ENCODE measurements at regions not wholly inside any gene's neighbourhood (a gene's known extent, or its start where the extent isn't known, plus 50 kb on each side); places are given as distances from the start of the nearest gene placed in this dataset.

- TF ChIP-seq, protein P1, sequence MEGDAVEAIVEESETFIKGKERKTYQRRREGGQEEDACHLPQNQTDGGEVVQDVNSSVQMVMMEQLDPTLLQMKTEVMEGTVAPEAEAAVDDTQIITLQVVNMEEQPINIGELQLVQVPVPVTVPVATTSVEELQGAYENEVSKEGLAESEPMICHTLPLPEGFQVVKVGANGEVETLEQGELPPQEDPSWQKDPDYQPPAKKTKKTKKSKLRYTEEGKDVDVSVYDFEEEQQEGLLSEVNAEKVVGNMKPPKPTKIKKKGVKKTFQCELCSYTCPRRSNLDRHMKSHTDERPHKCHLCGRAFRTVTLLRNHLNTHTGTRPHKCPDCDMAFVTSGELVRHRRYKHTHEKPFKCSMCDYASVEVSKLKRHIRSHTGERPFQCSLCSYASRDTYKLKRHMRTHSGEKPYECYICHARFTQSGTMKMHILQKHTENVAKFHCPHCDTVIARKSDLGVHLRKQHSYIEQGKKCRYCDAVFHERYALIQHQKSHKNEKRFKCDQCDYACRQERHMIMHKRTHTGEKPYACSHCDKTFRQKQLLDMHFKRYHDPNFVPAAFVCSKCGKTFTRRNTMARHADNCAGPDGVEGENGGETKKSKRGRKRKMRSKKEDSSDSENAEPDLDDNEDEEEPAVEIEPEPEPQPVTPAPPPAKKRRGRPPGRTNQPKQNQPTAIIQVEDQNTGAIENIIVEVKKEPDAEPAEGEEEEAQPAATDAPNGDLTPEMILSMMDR (IDR thresholded peaks at IDR 0.05; ENCODE audit: low read depth, low read length), result no peak
- no peak for DNase-seq (ENCODE audit: extremely low read depth, low read depth)
These were observed 80.9 kb downstream of the FAM76B start for GRCh38 chr11:95708681-95709080.

DNA sequence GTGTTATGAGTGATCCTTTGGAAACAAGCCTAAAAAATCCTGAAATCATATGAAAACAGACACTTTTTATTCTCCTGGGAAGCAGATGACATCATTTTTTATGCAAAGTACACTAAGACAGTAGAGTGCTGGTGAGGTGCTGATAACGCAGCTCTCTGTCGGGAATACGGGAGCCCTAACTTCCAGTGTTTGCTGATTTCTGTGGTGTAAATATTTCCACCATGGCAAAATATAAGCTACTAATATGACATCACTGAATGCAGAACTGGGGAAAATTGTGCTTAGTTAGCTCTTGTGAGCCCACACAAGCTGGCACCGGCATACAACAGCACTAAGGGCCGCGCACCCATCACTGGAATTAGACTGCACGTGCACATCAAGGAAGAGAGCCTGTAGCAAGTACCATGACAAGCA is 82.6 kb downstream of the FAM76B start:
- no peak for DNase-seq (ENCODE audit: extremely low read depth, low read depth)
- TF ChIP-seq, protein P1 (IDR thresholded peaks at IDR 0.05; ENCODE audit: low read depth, low read length), result no peak

DNA sequence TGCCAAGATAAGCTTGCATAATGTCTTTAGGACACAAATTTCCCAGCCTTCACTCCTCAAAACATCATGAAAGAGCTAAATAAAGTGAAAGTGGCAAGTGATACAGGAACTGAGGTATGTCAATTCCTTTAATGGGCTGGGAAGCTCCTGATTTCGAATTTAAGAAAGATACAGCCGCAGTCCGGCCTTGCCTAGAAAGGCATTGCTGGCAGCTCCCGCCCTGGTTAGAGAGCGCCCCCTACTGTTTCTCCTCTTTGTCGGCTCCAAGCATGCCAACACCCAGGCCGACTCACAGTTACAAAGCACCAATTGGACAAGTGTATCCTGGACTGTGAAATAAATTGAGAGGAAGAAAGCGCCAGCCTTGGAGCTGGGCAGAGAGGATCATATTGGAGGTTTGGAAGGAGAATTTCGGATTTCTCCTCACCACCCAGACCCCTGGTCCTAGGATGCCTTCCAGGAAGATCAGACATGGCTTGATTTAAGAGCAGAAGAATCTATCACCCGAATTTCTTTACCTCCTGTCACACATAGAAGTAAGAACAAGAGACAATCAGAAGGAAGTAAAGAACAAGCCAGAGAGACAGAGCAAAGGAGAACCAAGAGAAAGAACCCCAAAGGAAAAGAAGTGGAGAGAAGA is 84.0 kb downstream of the FAM76B start:
- DNase-seq (ENCODE audit: extremely low read depth, low read depth), result peak; percentile 76
- TF ChIP-seq, protein P1 (IDR thresholded peaks at IDR 0.05; ENCODE audit: low read depth, low read length), result peak; percentile 98

- DNase-seq (ENCODE audit: extremely low read depth, low read depth), result no peak
- TF ChIP-seq, protein P1 (IDR thresholded peaks at IDR 0.05; ENCODE audit: low read depth, low read length), result no peak
These were observed 84.7 kb downstream of the FAM76B start for GRCh38 chr11:95704865-95705264.

DNA sequence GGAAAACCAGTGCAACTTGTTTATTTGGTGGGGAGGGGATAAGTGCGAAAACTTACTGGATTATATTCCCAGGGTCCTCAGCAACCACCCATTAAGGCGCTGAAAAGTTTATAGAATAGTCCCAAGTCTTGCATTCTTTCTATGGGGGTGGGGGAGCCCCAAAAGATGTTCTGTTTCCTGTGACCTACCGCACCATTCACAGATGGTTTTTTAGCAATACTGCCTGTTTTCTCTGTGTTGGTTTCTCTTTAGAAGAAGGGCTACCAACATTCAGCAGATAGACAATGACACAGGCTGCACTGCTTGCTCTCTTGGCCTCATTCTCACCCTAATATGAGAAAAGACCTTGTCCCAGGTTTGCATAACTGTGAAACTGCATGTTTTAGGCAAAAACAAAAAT is 86.5 kb downstream of the FAM76B start:
- DNase-seq (ENCODE audit: extremely low read depth, low read depth), result no peak
- TF ChIP-seq, protein P1 (IDR thresholded peaks at IDR 0.05; ENCODE audit: low read depth, low read length), result no peak

- peak; percentile 79 for DNase-seq (ENCODE audit: extremely low read depth, low read depth)
- TF ChIP-seq, protein P1 (IDR thresholded peaks at IDR 0.05; ENCODE audit: low read depth, low read length), result no peak
These were observed 87.1 kb downstream of the FAM76B start for GRCh38 chr11:95702526-95702925.

DNA sequence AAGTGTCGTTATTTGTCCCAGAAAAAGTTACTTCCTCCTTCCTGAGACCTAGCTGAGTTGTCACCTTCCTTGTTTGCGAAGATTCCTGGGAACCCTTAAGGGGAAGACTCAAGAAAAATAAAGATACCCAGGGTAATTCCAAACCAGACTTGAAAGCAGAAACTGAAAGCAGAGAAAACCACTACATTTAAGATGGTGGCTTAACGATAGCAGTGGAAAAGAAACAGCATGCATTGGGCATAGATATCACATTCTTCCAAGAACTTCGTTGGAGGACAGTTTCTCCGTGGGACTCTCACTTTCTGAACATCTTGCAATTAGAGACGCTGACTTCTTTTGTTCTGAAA is 89.1 kb downstream of the FAM76B start:
- TF ChIP-seq, protein P1 (IDR thresholded peaks at IDR 0.05; ENCODE audit: low read depth, low read length), result no peak
- DNase-seq (ENCODE audit: extremely low read depth, low read depth), result no peak

Measured in AG09319 (cell line).